ENCODE measurements at regions not wholly inside any gene's neighbourhood (a gene's known extent, or its start where the extent isn't known, plus 50 kb on each side); places are given as distances from the start of the nearest gene placed in this dataset.

DNA sequence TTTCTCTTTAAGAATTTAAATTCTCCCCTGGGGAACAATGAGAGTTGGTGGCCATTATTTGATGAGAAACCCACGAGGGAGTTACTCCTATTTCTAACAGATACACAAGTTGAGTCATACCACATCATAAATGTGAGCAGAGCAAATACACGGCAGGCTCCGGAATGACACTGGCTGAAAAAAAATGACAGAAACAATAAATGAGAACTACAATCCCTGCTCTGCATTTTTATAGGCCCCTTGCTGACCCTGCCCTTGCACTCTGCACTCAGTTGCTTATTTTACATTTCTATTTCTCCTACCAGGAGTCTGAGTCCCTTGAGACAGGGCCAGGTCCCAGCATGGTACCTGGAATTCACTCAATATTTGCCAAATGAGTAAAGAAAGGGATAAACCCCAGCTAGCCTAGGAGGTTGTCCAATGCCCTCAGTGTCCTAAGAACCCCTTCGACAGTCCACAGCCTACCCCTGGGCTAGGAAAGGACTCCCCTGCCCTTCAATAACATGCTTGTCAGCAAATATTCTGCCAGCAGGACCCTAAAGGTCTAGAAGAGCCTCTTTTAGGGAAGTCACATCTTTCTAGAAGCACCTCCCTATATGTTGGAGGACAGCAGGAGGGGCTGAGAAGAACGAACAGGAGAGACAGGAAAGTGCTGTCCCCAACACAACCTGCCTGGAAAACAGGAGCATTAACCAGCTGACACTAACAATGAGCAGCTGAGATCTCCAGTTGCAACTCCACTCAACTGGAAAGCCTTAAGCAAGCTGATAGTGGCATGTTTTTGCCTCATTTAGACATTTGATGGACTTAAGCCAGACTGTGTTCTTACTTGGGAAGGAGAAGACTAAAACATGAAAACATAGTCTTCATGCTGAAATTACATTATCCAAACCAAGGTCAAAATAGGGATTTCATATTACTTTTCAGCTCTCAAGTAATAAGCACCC, 191.2 kb downstream of the ACTL7B start:
- ChIA-PET POLR2A (no interaction called here), CTCF (ENCODE audit: low intra/inter-chr PET ratio, low total read pairs) (no interaction called here)
- Histone ChIP-seq H3K79me2 (ENCODE audit: insufficient read depth, low read length) (no peaks in the 10 kb centered on the region), H4K20me1 (ENCODE audit: insufficient read depth, low read length) (no peaks in the 10 kb centered on the region), H3K36me3 (replicated peaks in 1 of 2; ENCODE audit: control insufficient read depth in 1 of 2, insufficient read depth in 2 of 2, low read length in 2 of 2) (no peaks in the 10 kb centered on the region), H3K9ac (ENCODE audit: insufficient read depth, low read depth, low read length) (no peak overlapping the region), H2AFZ (ENCODE audit: low read length) (no peak overlapping the region), H3K27ac (ENCODE audit: extremely low read length, insufficient read depth, low read length) (no peak overlapping the region), H3K4me1 (ENCODE audit: insufficient read depth, low read length) (no peaks in the 10 kb centered on the region), H3K27me3 (ENCODE audit: control insufficient read depth in 1 of 2, insufficient read depth in 2 of 2, low read length in 2 of 2) (peaks cover 0 to 9% of the 10 kb centered on the region in 2 experiments; a peak in 2 of 5 replicates), H3K9me3 (ENCODE audit: low read length) (peaks cover 16% of the 10 kb centered on the region), H3K4me3 (replicated peaks in 1 of 3; ENCODE audit: insufficient read depth in 1 of 3, low read depth in 2 of 3, low read length in 3 of 3) (no peak overlapping the region), H3K4me2 (ENCODE audit: low read depth, low read length) (no peak overlapping the region)
- WGBS (ENCODE audit: low lambda C conversion rate): 0% methylated on average over 4 of the region's 5 CpGs
- in situ Hi-C loops (cut with HindIII; ENCODE audit: extremely low pct_ligation_motif_present, low pct_unique_long_range_greater_than_20kb): no loop called here
- no peak for DNase-seq (ENCODE audit: low spot score)
- no TSS peak for BruUV-seq (replicated peaks)
- FAIRE-seq: peak; percentile 36
- intact Hi-C loops (cut with micrococcal nuclease; ENCODE audit: unreplicated experiment): no loop called here
- no peak for ATAC-seq
- TF ChIP-seq, protein P1, sequence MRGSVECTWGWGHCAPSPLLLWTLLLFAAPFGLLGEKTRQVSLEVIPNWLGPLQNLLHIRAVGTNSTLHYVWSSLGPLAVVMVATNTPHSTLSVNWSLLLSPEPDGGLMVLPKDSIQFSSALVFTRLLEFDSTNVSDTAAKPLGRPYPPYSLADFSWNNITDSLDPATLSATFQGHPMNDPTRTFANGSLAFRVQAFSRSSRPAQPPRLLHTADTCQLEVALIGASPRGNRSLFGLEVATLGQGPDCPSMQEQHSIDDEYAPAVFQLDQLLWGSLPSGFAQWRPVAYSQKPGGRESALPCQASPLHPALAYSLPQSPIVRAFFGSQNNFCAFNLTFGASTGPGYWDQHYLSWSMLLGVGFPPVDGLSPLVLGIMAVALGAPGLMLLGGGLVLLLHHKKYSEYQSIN (CRISPR knock-in tag; IDR thresholded peaks at IDR 0.05; ENCODE audit: borderline replicate concordance): no peak
- TF ChIP-seq ZNF720 (CRISPR knock-in tag; IDR thresholded peaks at IDR 0.05) (no peak), SP140L (CRISPR knock-in tag; IDR thresholded peaks at IDR 0.05; ENCODE audit: borderline replicate concordance) (no peak), POLR2G (IDR thresholded peaks at IDR 0.05; ENCODE audit: low read depth, low read length) (no peak), MAFF (IDR thresholded peaks at IDR 0.05; ENCODE audit: low read depth, low read length) (peak; percentile 36; the same call in 1 of the 2 replicates), MLLT10 (CRISPR knock-in tag; IDR thresholded peaks at IDR 0.05) (no peak), ZBTB25 (CRISPR knock-in tag; IDR thresholded peaks at IDR 0.05) (no peak), FOXO1 (CRISPR knock-in tag; IDR thresholded peaks at IDR 0.05) (no peak), ZNF646 (CRISPR knock-in tag; IDR thresholded peaks at IDR 0.05) (no peak), MAFK (conservative IDR thresholded peaks at IDR 0.05 in 1 of 2, IDR thresholded peaks at IDR 0.05 in 1 of 2; ENCODE audit: low read length in 2 of 2) (peak; percentile 43 to 53), ZNF746 (CRISPR knock-in tag; IDR thresholded peaks at IDR 0.05) (no peak)
- TF ChIP-seq, protein P2, sequence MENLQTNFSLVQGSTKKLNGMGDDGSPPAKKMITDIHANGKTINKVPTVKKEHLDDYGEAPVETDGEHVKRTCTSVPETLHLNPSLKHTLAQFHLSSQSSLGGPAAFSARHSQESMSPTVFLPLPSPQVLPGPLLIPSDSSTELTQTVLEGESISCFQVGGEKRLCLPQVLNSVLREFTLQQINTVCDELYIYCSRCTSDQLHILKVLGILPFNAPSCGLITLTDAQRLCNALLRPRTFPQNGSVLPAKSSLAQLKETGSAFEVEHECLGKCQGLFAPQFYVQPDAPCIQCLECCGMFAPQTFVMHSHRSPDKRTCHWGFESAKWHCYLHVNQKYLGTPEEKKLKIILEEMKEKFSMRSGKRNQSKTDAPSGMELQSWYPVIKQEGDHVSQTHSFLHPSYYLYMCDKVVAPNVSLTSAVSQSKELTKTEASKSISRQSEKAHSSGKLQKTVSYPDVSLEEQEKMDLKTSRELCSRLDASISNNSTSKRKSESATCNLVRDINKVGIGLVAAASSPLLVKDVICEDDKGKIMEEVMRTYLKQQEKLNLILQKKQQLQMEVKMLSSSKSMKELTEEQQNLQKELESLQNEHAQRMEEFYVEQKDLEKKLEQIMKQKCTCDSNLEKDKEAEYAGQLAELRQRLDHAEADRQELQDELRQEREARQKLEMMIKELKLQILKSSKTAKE (CRISPR knock-in tag; IDR thresholded peaks at IDR 0.05; ENCODE audit: borderline replicate concordance): no peak

Measured in HepG2 (cell line).